ENCODE measurements at regions not wholly inside any gene's neighbourhood (a gene's known extent, or its start where the extent isn't known, plus 50 kb on each side); places are given as distances from the start of the nearest gene placed in this dataset.

DNA sequence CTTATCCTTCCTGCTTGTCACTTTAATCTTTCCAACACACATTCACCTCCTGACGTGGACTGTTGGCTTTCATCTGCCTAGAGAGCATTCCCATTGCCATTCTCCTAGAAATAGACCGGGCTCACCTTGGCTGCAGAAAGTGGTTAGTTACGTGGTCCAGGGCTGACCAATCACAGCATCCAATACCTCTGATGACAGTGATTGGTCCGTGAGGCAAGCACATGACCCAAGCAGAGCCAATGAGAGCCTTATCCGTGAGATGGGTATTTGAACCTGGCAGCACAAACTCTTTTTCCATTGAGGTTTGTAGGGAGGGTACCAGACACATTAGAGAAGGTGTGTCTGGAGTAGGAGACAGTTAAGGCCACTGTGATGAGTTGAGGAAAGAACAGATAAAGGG lies 85.8 kb downstream of the MIAT start:
- in situ Hi-C loops (cut with MboI; ENCODE audit: low sequenced_read_pairs in 4 of 4) (no loop called here), intact Hi-C loops (cut with DNase I; ENCODE audit: low total_unique reads) (no loop called here)
- ATAC-seq (no peak), DNase-seq (no peak)
- no peaks in the 10 kb centered on the region for H3K9me3 ChIP-seq
- TF ChIP-seq, protein P1, sequence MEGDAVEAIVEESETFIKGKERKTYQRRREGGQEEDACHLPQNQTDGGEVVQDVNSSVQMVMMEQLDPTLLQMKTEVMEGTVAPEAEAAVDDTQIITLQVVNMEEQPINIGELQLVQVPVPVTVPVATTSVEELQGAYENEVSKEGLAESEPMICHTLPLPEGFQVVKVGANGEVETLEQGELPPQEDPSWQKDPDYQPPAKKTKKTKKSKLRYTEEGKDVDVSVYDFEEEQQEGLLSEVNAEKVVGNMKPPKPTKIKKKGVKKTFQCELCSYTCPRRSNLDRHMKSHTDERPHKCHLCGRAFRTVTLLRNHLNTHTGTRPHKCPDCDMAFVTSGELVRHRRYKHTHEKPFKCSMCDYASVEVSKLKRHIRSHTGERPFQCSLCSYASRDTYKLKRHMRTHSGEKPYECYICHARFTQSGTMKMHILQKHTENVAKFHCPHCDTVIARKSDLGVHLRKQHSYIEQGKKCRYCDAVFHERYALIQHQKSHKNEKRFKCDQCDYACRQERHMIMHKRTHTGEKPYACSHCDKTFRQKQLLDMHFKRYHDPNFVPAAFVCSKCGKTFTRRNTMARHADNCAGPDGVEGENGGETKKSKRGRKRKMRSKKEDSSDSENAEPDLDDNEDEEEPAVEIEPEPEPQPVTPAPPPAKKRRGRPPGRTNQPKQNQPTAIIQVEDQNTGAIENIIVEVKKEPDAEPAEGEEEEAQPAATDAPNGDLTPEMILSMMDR (IDR thresholded peaks at IDR 0.05 in 4 of 5, conservative IDR thresholded peaks at IDR 0.05 in 1 of 5), result no peak
- no peak for TF ChIP-seq POLR2A (IDR thresholded peaks at IDR 0.05)
- H3K36me3 ChIP-seq, result no peaks in the 10 kb centered on the region
- H3K27ac ChIP-seq, result no peak overlapping the region
- H3K4me1 ChIP-seq, result peaks cover 0 to 4% of the 10 kb centered on the region in 2 donors
- no peaks in the 10 kb centered on the region for H3K27me3 ChIP-seq
- no peak overlapping the region for H3K4me3 ChIP-seq

DNA sequence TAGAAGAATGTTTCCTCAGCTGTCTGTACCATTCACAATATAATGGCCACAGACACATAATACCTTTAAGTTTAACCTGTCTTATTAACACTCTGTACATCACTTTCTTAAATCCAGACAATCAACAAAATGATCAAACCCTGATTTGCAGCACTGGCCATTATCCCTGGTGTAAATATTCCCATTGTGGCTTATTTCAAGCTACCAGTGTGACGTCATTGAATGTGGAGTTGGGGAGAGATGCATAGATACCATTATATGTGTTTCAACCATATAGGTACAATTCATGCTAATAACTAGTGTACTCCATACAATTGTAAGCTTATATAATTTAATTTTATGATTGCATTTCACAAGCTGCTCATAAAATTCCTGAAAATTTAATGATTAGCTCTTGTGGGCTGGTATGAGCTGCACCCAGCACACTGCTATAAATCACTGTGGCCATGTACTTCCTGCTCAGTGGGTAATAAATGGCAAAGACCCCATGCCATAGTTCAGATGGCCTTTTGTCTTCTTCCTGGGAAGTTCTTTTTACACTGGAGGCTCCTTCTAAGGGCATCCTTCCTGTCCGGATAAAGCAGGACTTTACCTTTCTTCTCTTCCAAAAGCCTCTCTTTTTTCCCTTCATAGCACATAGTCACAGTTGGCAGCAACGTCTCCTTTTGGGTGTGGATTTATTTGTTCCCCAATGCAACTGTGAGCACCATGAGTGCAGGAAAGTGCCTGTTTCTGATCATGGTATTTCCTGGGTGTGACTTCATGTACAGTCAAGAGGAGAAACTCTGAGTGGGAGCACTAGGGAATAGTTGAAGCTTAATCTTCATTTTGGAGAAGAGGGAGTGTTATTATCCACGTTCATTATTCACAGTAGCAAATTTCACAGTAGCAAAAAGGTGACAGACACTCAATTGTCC lies 87.8 kb downstream of the MIAT start:
- H3K9me3 ChIP-seq, result no peaks in the 10 kb centered on the region
- peaks cover 0 to 2% of the 10 kb centered on the region in 2 donors for H3K4me1 ChIP-seq
- no peak overlapping the region for H3K27ac ChIP-seq
- no peak for DNase-seq
- no peaks in the 10 kb centered on the region for H3K27me3 ChIP-seq
- TF ChIP-seq, protein P1 (IDR thresholded peaks at IDR 0.05 in 4 of 5, conservative IDR thresholded peaks at IDR 0.05 in 1 of 5), result no peak
- TF ChIP-seq POLR2A (IDR thresholded peaks at IDR 0.05), result no peak
- no peak overlapping the region for H3K4me3 ChIP-seq
- in situ Hi-C loops (cut with MboI; ENCODE audit: low sequenced_read_pairs in 4 of 4), result no loop called here
- intact Hi-C loops (cut with DNase I; ENCODE audit: low total_unique reads), result no loop called here
- no peaks in the 10 kb centered on the region for H3K36me3 ChIP-seq
- no peak for ATAC-seq

DNA sequence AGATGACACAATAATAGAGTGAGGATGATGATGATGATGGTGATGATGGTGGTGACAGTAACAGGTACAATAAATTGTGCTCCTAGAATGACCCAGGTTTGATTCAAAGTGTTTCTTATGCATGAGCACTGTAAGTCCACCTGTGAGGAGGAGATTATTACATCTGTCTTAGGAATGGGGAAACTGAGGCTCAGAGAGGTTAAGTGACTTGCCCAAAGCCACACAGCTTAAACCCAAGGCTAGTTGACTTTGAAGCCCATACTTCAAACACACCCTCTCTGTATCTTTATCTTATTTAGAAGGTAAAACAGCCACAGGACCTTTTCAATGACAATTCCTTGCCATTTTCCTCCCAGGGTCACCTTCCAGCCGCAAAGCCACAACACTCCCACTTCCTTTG lies 88.9 kb downstream of the MIAT start:
- Histone ChIP-seq H3K4me3 (no peak overlapping the region), H3K27ac (no peak overlapping the region), H3K9me3 (no peaks in the 10 kb centered on the region), H3K27me3 (no peaks in the 10 kb centered on the region), H3K4me1 (no peaks in the 10 kb centered on the region), H3K36me3 (no peaks in the 10 kb centered on the region)
- no peak for ATAC-seq
- TF ChIP-seq POLR2A (IDR thresholded peaks at IDR 0.05), result no peak
- TF ChIP-seq, protein P1 (IDR thresholded peaks at IDR 0.05 in 4 of 5, conservative IDR thresholded peaks at IDR 0.05 in 1 of 5), result no peak
- in situ Hi-C loops (cut with MboI; ENCODE audit: low sequenced_read_pairs in 4 of 4), result no loop called here
- intact Hi-C loops (cut with DNase I; ENCODE audit: low total_unique reads), result no loop called here
- DNase-seq, result no peak

DNA sequence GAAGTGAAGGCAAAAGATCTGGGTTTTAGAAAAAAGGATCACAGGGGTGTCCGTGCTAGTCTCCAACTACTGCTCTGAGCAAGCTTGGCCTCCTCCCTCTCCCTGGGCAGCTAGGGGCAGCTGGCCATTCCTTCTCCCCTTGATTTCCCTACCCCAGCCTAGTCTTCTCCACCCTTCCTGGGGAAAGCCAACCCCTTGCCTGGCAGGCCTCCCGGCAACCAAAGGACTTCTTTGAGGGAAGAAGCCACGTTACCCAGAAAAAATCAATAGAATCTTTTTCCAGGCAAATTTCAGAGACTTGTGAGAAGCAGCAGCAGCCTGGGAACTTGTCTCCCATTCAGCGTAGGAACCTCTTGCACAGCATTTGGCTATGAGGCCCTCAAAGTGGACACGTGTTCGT lies 91.5 kb downstream of the MIAT start:
- H3K27ac ChIP-seq, result no peak overlapping the region
- intact Hi-C loops (cut with DNase I; ENCODE audit: low total_unique reads) (no loop called here), in situ Hi-C loops (cut with MboI; ENCODE audit: low sequenced_read_pairs in 4 of 4) (no loop called here)

More for the DNA sequence above, 91.5 kb downstream of the MIAT start:
- no peak for TF ChIP-seq POLR2A (IDR thresholded peaks at IDR 0.05)
- TF ChIP-seq, protein P1 (IDR thresholded peaks at IDR 0.05 in 4 of 5, conservative IDR thresholded peaks at IDR 0.05 in 1 of 5), result no peak
- Histone ChIP-seq H3K4me3 (no peak overlapping the region), H3K36me3 (no peaks in the 10 kb centered on the region), H3K9me3 (no peaks in the 10 kb centered on the region), H3K4me1 (no peaks in the 10 kb centered on the region), H3K27me3 (no peaks in the 10 kb centered on the region)
- ATAC-seq, result no peak
- DNase-seq, result no peak

Data from gastrocnemius medialis (tissue), 4 donors.